ENCODE measurements at regions not wholly inside any gene's neighbourhood (a gene's known extent, or its start where the extent isn't known, plus 50 kb on each side); places are given as distances from the start of the nearest gene placed in this dataset.

DNA sequence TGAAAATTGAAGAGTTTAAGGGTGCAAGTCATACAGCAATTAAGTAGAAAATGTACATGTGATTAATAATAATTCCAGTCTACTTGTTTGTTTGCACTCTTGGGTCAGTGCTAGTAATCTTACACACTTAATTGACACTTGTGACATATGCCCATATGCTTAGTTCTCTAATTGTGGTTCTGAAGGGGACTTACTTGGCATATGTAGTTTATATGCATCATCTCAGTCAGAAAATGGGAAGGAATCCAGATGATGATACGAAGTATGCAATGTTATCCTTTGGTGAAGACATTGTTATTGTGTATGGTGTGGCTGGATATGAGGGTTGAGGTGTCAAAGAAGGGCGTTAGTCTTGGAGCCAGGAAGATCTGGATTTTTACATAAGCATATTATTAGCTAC lies 193.5 kb upstream of the HDAC9 start:
- H3K4me1 ChIP-seq (replicated peaks) = no peaks in the 10 kb centered on the region
- H3K9me3 ChIP-seq (replicated peaks) = no peaks in the 10 kb centered on the region
- H3K4me3 ChIP-seq = no peak overlapping the region
- no peaks in the 10 kb centered on the region for H3K36me3 ChIP-seq
- no peak overlapping the region for H3K27ac ChIP-seq
- no peak for DNase-seq (ENCODE audit: low read depth in 1 of 2, low spot score in 2 of 2)
- H3K27me3 ChIP-seq (replicated peaks) = no peaks in the 10 kb centered on the region; the same call in 1 of the 2 replicates

- Histone ChIP-seq H3K27me3 (replicated peaks) (no peaks in the 10 kb centered on the region; the same call in 1 of the 2 replicates), H3K27ac (no peak overlapping the region), H3K9me3 (replicated peaks) (no peaks in the 10 kb centered on the region), H3K36me3 (no peaks in the 10 kb centered on the region), H3K4me3 (no peak overlapping the region), H3K4me1 (replicated peaks) (no peaks in the 10 kb centered on the region)
- no peak for DNase-seq (ENCODE audit: low read depth in 1 of 2, low spot score in 2 of 2)
These were observed 189.7 kb upstream of the HDAC9 start for GRCh38 chr7:18305866-18306265.

DNA sequence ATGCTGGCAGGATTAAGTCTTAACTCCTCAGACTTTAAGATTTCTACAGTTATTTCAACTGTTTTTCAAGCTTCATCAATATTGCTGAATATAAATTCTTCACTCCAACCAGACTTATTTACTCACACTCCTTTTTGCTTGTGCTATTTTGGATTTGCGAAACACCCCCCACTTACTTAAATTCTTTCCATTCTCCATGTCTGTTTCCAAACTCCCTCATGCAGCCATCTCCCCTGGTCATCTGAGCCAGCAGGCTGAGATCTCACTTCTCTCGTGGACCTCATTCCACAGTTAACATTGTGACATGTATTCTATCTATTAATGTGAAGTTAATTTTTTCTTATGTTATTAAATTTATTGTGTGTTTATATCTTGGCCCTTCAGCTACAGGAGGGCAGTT lies 188.9 kb upstream of the HDAC9 start:
- Histone ChIP-seq H3K27me3 (replicated peaks) (no peaks in the 10 kb centered on the region), H3K4me1 (replicated peaks) (no peaks in the 10 kb centered on the region), H3K9me3 (replicated peaks) (no peaks in the 10 kb centered on the region), H3K4me3 (no peak overlapping the region), H3K36me3 (no peaks in the 10 kb centered on the region), H3K27ac (no peak overlapping the region)
- no peak for DNase-seq (ENCODE audit: low read depth in 1 of 2, low spot score in 2 of 2)

DNA sequence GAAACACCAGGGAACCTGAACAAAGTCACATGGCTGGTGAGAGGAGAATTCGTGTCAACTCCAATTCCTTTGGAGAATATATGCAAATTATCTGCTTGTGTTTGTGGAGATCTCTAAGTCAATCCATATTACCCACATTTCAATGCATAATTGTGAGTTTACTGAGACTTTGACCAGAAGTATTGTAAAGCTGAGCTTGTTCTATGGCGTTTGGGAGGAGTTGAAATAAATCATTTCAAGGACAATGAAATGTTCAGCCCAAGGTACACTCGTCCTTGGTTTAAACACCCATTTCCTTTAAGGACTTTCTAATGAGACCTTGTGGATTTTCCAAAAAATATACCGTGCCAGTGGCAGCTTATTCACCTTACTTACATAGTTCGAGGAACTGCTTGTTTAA lies 186.6 kb upstream of the HDAC9 start:
- Histone ChIP-seq H3K27ac (no peak overlapping the region), H3K4me3 (no peak overlapping the region), H3K27me3 (replicated peaks) (peaks cover 7% of the 10 kb centered on the region; the same call in 1 of the 2 replicates), H3K36me3 (no peaks in the 10 kb centered on the region), H3K9me3 (replicated peaks) (no peaks in the 10 kb centered on the region), H3K4me1 (replicated peaks) (no peaks in the 10 kb centered on the region)
- no peak for DNase-seq (ENCODE audit: low read depth in 1 of 2, low spot score in 2 of 2)

DNA sequence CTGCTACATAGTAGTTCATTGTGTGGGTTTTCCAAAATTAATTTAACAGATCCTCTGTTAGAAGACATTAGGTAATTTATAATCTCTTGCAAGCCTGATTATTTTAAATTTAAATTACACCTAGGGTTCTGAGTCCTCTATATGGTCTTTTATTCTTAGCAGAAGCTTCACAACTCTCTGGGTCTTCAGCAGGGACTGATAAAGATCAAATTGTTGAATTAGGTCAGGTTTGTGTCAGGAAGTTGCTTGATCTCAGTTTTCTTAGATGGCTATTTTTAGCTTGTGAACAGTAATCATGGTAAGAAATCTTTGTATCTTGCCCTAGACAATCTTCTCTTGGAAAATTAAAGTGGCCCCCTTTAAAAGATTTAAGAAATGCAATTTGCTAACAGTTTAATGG lies 183.1 kb upstream of the HDAC9 start:
- Histone ChIP-seq H3K36me3 (no peaks in the 10 kb centered on the region), H3K27ac (no peak overlapping the region), H3K27me3 (replicated peaks) (peaks cover 9% of the 10 kb centered on the region; the same call in 1 of the 2 replicates), H3K9me3 (replicated peaks) (no peaks in the 10 kb centered on the region), H3K4me1 (replicated peaks) (no peaks in the 10 kb centered on the region), H3K4me3 (no peak overlapping the region)
- no peak for DNase-seq (ENCODE audit: low read depth in 1 of 2, low spot score in 2 of 2)

DNA sequence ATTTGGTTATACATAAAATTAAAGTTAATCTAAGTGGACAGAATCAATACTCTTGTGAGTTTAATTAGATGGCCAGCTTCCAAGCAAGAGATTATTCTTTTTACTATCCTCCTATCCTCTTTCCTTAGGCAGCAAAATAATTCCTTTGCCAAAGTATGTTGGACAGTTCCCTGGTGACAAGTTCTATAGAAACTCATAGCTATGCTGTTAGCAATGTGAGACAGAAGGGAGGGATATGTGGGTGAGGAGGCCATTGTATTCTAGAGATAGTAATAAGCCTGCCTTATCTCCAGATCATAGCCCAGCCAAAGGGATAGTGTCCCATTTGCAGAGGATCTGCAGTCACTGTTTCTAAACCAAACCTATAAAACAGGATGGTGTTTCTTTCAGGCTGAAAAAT lies 181.6 kb upstream of the HDAC9 start:
- Histone ChIP-seq H3K9me3 (replicated peaks) (no peaks in the 10 kb centered on the region), H3K27me3 (replicated peaks) (peaks cover 9% of the 10 kb centered on the region; the same call in 1 of the 2 replicates), H3K36me3 (no peaks in the 10 kb centered on the region), H3K27ac (no peak overlapping the region), H3K4me3 (no peak overlapping the region), H3K4me1 (replicated peaks) (no peaks in the 10 kb centered on the region)
- no peak for DNase-seq (ENCODE audit: low read depth in 1 of 2, low spot score in 2 of 2)

DNA sequence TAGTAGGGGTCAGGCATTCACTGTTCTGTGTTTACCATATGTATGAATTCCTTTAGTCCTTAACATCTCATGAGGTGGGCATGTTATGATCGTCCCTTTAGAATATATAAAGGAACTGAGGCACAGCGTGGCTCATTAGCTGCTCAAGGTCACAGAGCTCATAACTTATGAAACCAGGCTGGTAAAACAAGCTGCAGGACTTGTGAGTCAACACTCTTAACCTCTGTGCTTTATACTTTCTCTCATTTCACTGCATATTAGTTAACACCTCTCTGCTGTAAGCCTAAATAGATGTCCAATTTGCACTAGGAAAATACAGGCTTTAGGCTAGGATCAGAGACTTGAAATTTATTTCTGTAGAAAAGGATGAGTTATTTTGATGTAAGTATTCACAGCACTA lies 180.3 kb upstream of the HDAC9 start:
- no peaks in the 10 kb centered on the region for H3K9me3 ChIP-seq (replicated peaks)
- H3K36me3 ChIP-seq = no peaks in the 10 kb centered on the region
- no peaks in the 10 kb centered on the region for H3K4me1 ChIP-seq (replicated peaks)
- H3K27me3 ChIP-seq (replicated peaks) = peaks cover 9% of the 10 kb centered on the region; the same call in 1 of the 2 replicates
- no peak overlapping the region for H3K27ac ChIP-seq
- no peak overlapping the region for H3K4me3 ChIP-seq
- DNase-seq (ENCODE audit: low read depth in 1 of 2, low spot score in 2 of 2) = no peak

DNA sequence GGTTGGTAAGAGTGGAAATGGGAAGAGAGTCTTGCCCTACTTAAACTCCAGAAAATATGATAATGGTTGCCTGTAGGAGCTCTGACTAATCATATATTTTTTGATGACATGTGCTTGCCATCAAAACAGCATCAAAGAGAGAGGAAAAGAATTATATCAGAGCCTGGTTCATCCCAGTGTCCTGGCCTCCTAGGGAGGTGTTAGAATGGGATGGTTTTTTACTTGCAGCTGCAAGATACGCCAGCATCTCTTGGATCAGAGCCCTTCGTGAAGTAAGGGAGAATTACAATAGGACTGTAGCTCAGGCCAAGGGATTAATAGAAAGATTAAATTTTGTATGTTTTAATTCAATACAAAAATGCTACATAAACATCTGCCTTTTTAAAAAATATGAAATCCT lies 177.6 kb upstream of the HDAC9 start:
- no peaks in the 10 kb centered on the region for H3K9me3 ChIP-seq (replicated peaks)
- peaks cover 9% of the 10 kb centered on the region; the same call in 1 of the 2 replicates for H3K27me3 ChIP-seq (replicated peaks)
- no peaks in the 10 kb centered on the region for H3K4me1 ChIP-seq (replicated peaks)
- H3K27ac ChIP-seq = no peak overlapping the region
- no peak overlapping the region for H3K4me3 ChIP-seq
- H3K36me3 ChIP-seq = no peaks in the 10 kb centered on the region
- no peak for DNase-seq (ENCODE audit: low read depth in 1 of 2, low spot score in 2 of 2)

GRCh38 chr7:18320422-18320821 lies 175.1 kb upstream of the HDAC9 start:
- H3K9me3 ChIP-seq (replicated peaks) = no peaks in the 10 kb centered on the region
- H3K27me3 ChIP-seq (replicated peaks) = no peaks in the 10 kb centered on the region
- no peak for DNase-seq (ENCODE audit: low read depth in 1 of 2, low spot score in 2 of 2)
- H3K4me1 ChIP-seq (replicated peaks) = no peaks in the 10 kb centered on the region
- no peaks in the 10 kb centered on the region for H3K36me3 ChIP-seq
- no peak overlapping the region for H3K4me3 ChIP-seq
- no peak overlapping the region for H3K27ac ChIP-seq

GRCh38 chr7:18320971-18321567 lies 174.5 kb upstream of the HDAC9 start:
- Histone ChIP-seq H3K4me3 (no peak overlapping the region), H3K36me3 (no peaks in the 10 kb centered on the region), H3K27ac (no peak overlapping the region), H3K9me3 (replicated peaks) (no peaks in the 10 kb centered on the region), H3K27me3 (replicated peaks) (no peaks in the 10 kb centered on the region), H3K4me1 (replicated peaks) (no peaks in the 10 kb centered on the region)
- DNase-seq (ENCODE audit: low read depth in 1 of 2, low spot score in 2 of 2) = peak in 1 of 2 experiments; percentile 58

DNA sequence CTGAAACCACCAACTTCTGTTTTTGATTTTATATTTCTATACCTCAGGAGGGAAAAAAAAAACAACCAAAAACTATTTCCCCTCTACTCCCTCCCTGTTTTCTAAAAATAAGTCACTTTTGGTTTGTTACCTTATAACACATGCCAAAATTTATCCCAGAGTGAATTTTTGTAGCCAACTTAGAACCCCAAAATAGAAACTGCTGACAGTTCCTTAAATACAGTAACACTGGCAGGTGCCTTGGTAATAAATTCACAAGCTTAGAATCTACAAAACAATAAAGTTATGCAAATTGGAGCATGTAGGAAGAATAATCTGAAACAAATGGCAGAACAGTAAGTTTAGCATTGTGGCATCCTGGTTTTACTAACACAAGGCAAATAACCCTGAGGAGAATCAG lies 165.0 kb upstream of the HDAC9 start:
- DNase-seq (ENCODE audit: low read depth in 1 of 2, low spot score in 2 of 2) = no peak
- Histone ChIP-seq H3K27ac (no peak overlapping the region), H3K4me1 (replicated peaks) (no peaks in the 10 kb centered on the region), H3K4me3 (no peak overlapping the region), H3K27me3 (replicated peaks) (peaks cover 4% of the 10 kb centered on the region; the same call in 1 of the 2 replicates), H3K36me3 (no peaks in the 10 kb centered on the region), H3K9me3 (replicated peaks) (no peaks in the 10 kb centered on the region)

- Histone ChIP-seq H3K4me1 (replicated peaks) (no peaks in the 10 kb centered on the region), H3K27ac (no peak overlapping the region), H3K9me3 (replicated peaks) (no peaks in the 10 kb centered on the region), H3K27me3 (replicated peaks) (no peaks in the 10 kb centered on the region; the same call in 1 of the 2 replicates), H3K4me3 (no peak overlapping the region), H3K36me3 (no peaks in the 10 kb centered on the region)
- no peak for DNase-seq (ENCODE audit: low read depth in 1 of 2, low spot score in 2 of 2)
These were observed 158.9 kb upstream of the HDAC9 start for GRCh38 chr7:18336626-18337025.

- no peak for DNase-seq (ENCODE audit: low read depth in 1 of 2, low spot score in 2 of 2)
- H3K27me3 ChIP-seq (replicated peaks) = no peaks in the 10 kb centered on the region
These were observed 158.3 kb upstream of the HDAC9 start for GRCh38 chr7:18337048-18337809.

GRCh38 chr7:18338910-18339523 lies 156.5 kb upstream of the HDAC9 start:
- Histone ChIP-seq H3K4me3 (no peak overlapping the region), H3K4me1 (replicated peaks) (no peaks in the 10 kb centered on the region), H3K9me3 (replicated peaks) (no peaks in the 10 kb centered on the region), H3K27me3 (replicated peaks) (no peaks in the 10 kb centered on the region), H3K27ac (no peak overlapping the region), H3K36me3 (no peaks in the 10 kb centered on the region)
- DNase-seq (ENCODE audit: low read depth in 1 of 2, low spot score in 2 of 2) = no peak

More at GRCh38 chr7:18337048-18337809, 158.3 kb upstream of the HDAC9 start:
- Histone ChIP-seq H3K4me1 (replicated peaks) (no peaks in the 10 kb centered on the region), H3K9me3 (replicated peaks) (no peaks in the 10 kb centered on the region), H3K36me3 (no peaks in the 10 kb centered on the region), H3K4me3 (no peak overlapping the region), H3K27ac (no peak overlapping the region)
